ENCODE measurements at regions not wholly inside any gene's neighbourhood (a gene's known extent, or its start where the extent isn't known, plus 50 kb on each side); places are given as distances from the start of the nearest gene placed in this dataset.

DNA sequence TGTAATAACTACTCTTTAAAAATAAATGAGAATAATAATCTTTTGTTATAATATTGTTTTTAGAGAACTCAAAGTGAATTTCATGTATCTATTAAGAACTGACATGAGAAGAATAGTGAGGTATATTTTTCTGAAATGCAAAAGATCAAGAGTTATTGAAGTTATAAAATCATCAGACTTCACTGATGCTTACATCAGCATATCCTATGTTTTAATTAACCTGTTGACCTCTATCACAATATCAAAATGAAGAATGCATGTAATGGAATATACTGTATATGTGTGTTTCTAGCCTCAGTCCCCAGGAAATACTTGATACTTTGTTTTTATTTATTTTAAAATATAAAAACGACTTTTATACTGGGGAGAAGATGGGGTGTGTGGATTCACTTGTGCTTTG is 533.1 kb downstream of the KCTD16 start (continued):
- TF ChIP-seq, protein P1, sequence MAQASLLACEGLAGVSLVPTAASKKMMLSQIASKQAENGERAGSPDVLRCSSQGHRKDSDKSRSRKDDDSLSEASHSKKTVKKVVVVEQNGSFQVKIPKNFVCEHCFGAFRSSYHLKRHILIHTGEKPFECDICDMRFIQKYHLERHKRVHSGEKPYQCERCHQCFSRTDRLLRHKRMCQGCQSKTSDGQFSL (CRISPR knock-in tag; IDR thresholded peaks at IDR 0.05), result no peak
- TF ChIP-seq, protein P1 (tag; IDR thresholded peaks at IDR 0.05), result no peak

DNA sequence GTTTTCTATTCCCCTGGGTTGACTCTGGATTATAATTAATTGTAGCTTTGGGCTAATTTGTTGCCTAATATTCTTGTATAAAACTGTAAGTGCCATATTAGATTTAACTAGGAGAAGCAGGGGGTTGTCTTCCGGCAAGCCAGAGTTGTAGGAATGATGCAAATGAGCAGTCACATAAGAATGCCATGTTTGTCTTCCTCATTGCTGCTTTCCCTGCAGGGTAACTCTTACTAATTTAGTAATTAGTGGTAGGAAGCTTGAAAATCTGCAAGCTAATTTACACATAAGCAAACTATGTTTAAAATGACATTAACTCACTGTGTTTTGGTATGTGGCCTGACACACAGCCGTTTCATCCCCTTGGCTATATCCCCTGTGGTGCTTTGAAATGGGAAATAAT is 527.8 kb downstream of the KCTD16 start:
- POLR2A ChIA-PET, result no interaction called here
- H2AFZ ChIP-seq (ENCODE audit: low read depth, low read length), result no peak overlapping the region
- H3K9me3 ChIP-seq (replicated peaks; ENCODE audit: control insufficient read depth, insufficient read depth, low read depth, low read length), result no peaks in the 10 kb centered on the region
- no peak overlapping the region for H3K27ac ChIP-seq (ENCODE audit: extremely low read depth, low read depth, low read length)
- FAIRE-seq (no peak), ATAC-seq (no peak), DNase-seq (ENCODE audit: extremely low read depth in 1 of 4, low spot score in 3 of 4) (no peak)
- in situ Hi-C loops (cut with MboI), result no loop called here
- BruUV-seq (replicated peaks), result no TSS peak
- no peak overlapping the region for H3K9ac ChIP-seq (ENCODE audit: insufficient read depth in 1 of 2, low read depth in 2 of 2, low read length in 2 of 2)
- H3K79me2 ChIP-seq (ENCODE audit: control insufficient read depth, insufficient read depth, low read length), result no peaks in the 10 kb centered on the region
- H3K4me1 ChIP-seq (replicated peaks in 1 of 2; ENCODE audit: control insufficient read depth in 2 of 2, insufficient read depth in 2 of 2, low read length in 2 of 2), result no peaks in the 10 kb centered on the region
- 0% methylated on average over 2 of the region's 2 CpGs for WGBS (ENCODE audit: insufficient coverage, low coverage, missing lambda C conversion rate)
- CTCF ChIA-PET (ENCODE audit: low intra/inter-chr PET ratio), result no interaction called here
- no peaks in the 10 kb centered on the region for H3K9me1 ChIP-seq (ENCODE audit: control insufficient read depth, insufficient read depth, low read length)
- intact Hi-C loops (cut with micrococcal nuclease), result no loop called here
- H3K4me2 ChIP-seq (ENCODE audit: insufficient read depth, low read length), result no peak overlapping the region
- no peaks in the 10 kb centered on the region for H3K27me3 ChIP-seq (ENCODE audit: control insufficient read depth in 2 of 2, insufficient read depth in 2 of 2, low read length in 2 of 2)
- no peak overlapping the region for H3K4me3 ChIP-seq
- no peaks in the 10 kb centered on the region for H3K36me3 ChIP-seq (ENCODE audit: control insufficient read depth, insufficient read depth, low read length)
- TF ChIP-seq, protein P2, sequence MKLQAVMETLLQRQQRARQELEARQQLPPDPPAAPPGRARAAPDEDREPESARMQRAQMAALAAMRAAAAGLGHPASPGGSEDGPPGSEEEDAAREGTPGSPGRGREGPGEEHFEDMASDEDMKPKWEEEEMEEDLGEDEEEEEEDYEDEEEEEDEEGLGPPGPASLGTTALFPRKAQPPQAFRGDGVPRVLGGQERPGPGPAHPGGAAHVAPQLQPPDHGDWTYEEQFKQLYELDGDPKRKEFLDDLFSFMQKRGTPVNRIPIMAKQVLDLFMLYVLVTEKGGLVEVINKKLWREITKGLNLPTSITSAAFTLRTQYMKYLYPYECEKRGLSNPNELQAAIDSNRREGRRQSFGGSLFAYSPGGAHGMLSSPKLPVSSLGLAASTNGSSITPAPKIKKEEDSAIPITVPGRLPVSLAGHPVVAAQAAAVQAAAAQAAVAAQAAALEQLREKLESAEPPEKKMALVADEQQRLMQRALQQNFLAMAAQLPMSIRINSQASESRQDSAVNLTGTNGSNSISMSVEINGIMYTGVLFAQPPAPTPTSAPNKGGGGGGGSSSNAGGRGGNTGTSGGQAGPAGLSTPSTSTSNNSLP (IDR thresholded peaks at IDR 0.05; ENCODE audit: borderline replicate concordance, low read depth, low read length), result no peak
- TF ChIP-seq SREBF1 (IDR thresholded peaks at IDR 0.05; ENCODE audit: borderline replicate concordance, low read depth, low read length), result no peak
- TF ChIP-seq ADNP (tag; IDR thresholded peaks at IDR 0.05), result no peak
- TF ChIP-seq KDM2B (CRISPR knock-in tag; IDR thresholded peaks at IDR 0.05), result no peak
- no peak for TF ChIP-seq TFAM (CRISPR knock-in tag; conservative IDR thresholded peaks at IDR 0.05)
- no peak for TF ChIP-seq ZNF445 (CRISPR knock-in tag; IDR thresholded peaks at IDR 0.05; ENCODE audit: low read depth)
- no peak for TF ChIP-seq ZNF57 (CRISPR knock-in tag; IDR thresholded peaks at IDR 0.05)
- TF ChIP-seq SAFB (IDR thresholded peaks at IDR 0.05; ENCODE audit: borderline replicate concordance, low read depth, low read length), result no peak
- no peak for TF ChIP-seq RBM34 (IDR thresholded peaks at IDR 0.05; ENCODE audit: borderline replicate concordance, insufficient read depth, low read length)
- TF ChIP-seq, protein P3, sequence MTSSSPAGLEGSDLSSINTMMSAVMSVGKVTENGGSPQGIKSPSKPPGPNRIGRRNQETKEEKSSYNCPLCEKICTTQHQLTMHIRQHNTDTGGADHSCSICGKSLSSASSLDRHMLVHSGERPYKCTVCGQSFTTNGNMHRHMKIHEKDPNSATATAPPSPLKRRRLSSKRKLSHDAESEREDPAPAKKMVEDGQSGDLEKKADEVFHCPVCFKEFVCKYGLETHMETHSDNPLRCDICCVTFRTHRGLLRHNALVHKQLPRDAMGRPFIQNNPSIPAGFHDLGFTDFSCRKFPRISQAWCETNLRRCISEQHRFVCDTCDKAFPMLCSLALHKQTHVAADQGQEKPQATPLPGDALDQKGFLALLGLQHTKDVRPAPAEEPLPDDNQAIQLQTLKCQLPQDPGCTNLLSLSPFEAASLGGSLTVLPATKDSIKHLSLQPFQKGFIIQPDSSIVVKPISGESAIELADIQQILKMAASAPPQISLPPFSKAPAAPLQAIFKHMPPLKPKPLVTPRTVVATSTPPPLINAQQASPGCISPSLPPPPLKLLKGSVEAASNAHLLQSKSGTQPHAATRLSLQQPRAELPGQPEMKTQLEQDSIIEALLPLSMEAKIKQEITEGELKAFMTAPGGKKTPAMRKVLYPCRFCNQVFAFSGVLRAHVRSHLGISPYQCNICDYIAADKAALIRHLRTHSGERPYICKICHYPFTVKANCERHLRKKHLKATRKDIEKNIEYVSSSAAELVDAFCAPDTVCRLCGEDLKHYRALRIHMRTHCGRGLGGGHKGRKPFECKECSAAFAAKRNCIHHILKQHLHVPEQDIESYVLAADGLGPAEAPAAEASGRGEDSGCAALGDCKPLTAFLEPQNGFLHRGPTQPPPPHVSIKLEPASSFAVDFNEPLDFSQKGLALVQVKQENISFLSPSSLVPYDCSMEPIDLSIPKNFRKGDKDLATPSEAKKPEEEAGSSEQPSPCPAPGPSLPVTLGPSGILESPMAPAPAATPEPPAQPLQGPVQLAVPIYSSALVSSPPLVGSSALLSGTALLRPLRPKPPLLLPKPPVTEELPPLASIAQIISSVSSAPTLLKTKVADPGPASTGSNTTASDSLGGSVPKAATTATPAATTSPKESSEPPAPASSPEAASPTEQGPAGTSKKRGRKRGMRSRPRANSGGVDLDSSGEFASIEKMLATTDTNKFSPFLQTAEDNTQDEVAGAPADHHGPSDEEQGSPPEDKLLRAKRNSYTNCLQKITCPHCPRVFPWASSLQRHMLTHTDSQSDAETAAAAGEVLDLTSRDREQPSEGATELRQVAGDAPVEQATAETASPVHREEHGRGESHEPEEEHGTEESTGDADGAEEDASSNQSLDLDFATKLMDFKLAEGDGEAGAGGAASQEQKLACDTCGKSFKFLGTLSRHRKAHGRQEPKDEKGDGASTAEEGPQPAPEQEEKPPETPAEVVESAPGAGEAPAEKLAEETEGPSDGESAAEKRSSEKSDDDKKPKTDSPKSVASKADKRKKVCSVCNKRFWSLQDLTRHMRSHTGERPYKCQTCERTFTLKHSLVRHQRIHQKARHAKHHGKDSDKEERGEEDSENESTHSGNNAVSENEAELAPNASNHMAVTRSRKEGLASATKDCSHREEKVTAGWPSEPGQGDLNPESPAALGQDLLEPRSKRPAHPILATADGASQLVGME (CRISPR knock-in tag; IDR thresholded peaks at IDR 0.05), result no peak
- TF ChIP-seq ARID1B (IDR thresholded peaks at IDR 0.05), result no peak
- no peak for TF ChIP-seq SNIP1 (IDR thresholded peaks at IDR 0.05; ENCODE audit: low read depth)
- no peak for TF ChIP-seq PRMT5 (CRISPR knock-in tag; IDR thresholded peaks at IDR 0.05)
- TF ChIP-seq ZNF24 (IDR thresholded peaks at IDR 0.05), result no peak
- no peaks in the 10 kb centered on the region for H4K20me1 ChIP-seq (replicated peaks; ENCODE audit: control insufficient read depth, insufficient read depth, low read length)

All from K562 (cell line).